K562 (cell line): ENCODE measurements at regions not wholly inside any gene's neighbourhood (a gene's known extent, or its start where the extent isn't known, plus 50 kb on each side); places are given as distances from the start of the nearest gene placed in this dataset.

Source experiments
- ATAC-seq: fragments of 200-7000 bp; cut with Tn5 transposase; 3 replicates; pipeline ENCODE4 v1.9.1; 2020; ENCODE audit warnings: moderate library complexity
- BruUV-seq: library from RNA; stranded (reverse); fragments of 400-500 nt; replicated peaks from 2 replicates; lab custom pipeline; 2021; lab: Mats Ljungman, UMichigan
- CTCF ChIA-PET: fragments of 300-600 bp; formaldehyde crosslinking; extraction: SDS; loops from one replicate; lab custom pipeline; 2021; ENCODE audit warnings: low intra/inter-chr PET ratio; lab: Yijun Ruan, JAX
- POLR2A ChIA-PET: fragments of 300-600, 350-650 bp; sonication (Branson Sonifier 250); formaldehyde crosslinking; extraction: SDS; loops from one replicate; lab custom pipeline; 2021; ENCODE audit warnings: antibody characterized with exemption, inconsistent platforms; lab: Yijun Ruan, JAX
- DNase-seq, 4 experiments: peaks; one replicate each; pipeline versions ENCODE4 v3.0.0 to v3.0.0-alpha.2; 2011 to 2018; ENCODE audit warnings: low spot score in 3 of 4, mixed read lengths in 3 of 4; ENCODE audit errors: extremely low read depth in 1 of 4
- FAIRE-seq: peaks from 2 replicates; lab custom pipeline; 2011; peaks lifted over from hg19 to GRCh38; lab: Jason Lieb, UNC
- H2AFZ ChIP-seq: 2 replicates; pipeline ENCODE4 v1.6.0; 2011; ENCODE audit warnings: low read depth, low read length, control low read depth, inconsistent platforms
- H3K27ac ChIP-seq: fragments of 200-600 bp; 3 replicates; pipeline ENCODE4 v1.8.0; 2011; ENCODE audit warnings: low read depth, mild to moderate bottlenecking, control low read depth, inconsistent platforms, low read length, moderate library complexity, mixed read lengths; ENCODE audit errors: extremely low read depth
- H3K27me3 ChIP-seq, 2 experiments: fragments of 300-600 bp in 1 of 2; 2 replicates in 1 of 2; 3 replicates in 1 of 2; pipeline versions ENCODE4 v1.6.0 to v1.8.0; 2011; ENCODE audit warnings: inconsistent platforms in 2 of 2, low read length in 2 of 2, mild to moderate bottlenecking in 1 of 2, mixed read lengths in 1 of 2, moderate library complexity in 1 of 2; ENCODE audit not compliant: control insufficient read depth in 2 of 2, insufficient read depth in 2 of 2
- H3K36me3 ChIP-seq: fragments of 300-600 bp; 3 replicates; pipeline ENCODE4 v1.8.0; 2011; ENCODE audit warnings: mild to moderate bottlenecking, low read length, inconsistent platforms; ENCODE audit not compliant: control insufficient read depth, insufficient read depth
- H3K4me1 ChIP-seq, 2 experiments: fragments of 200-600 bp in 1 of 2; replicated peaks in 1 of 2; 2 replicates in 1 of 2; 3 replicates in 1 of 2; pipeline versions ENCODE4 v1.5.1 to v1.8.0; 2011; ENCODE audit warnings: inconsistent platforms in 2 of 2, low read length in 2 of 2, mild to moderate bottlenecking in 1 of 2, mixed read lengths in 1 of 2, moderate library complexity in 1 of 2; ENCODE audit not compliant: control insufficient read depth in 2 of 2, insufficient read depth in 2 of 2
- H3K4me2 ChIP-seq: 2 replicates; pipeline ENCODE4 v1.6.1; 2011; ENCODE audit warnings: low read length, control low read depth, inconsistent platforms, mixed read lengths; ENCODE audit not compliant: insufficient read depth
- H3K4me3 ChIP-seq: fragments of 200-600 bp; sonication (generic), shearing (Covaris generic); 2 replicates; pipeline ENCODE4 v1.5.1; 2016; ENCODE audit warnings: control low read depth, inconsistent platforms
- H3K79me2 ChIP-seq: fragments of 200-600 bp; 3 replicates; pipeline ENCODE4 v1.8.0; 2011; ENCODE audit warnings: low read length, inconsistent platforms; ENCODE audit not compliant: control insufficient read depth, insufficient read depth
- H3K9ac ChIP-seq, 2 experiments: 2 replicates each; pipeline versions ENCODE4 v1.6.0 to v1.6.1; 2011; ENCODE audit warnings: low read depth in 2 of 2, low read length in 2 of 2, control low read depth in 1 of 2, inconsistent platforms in 1 of 2, mild to moderate bottlenecking in 1 of 2, mixed read lengths in 1 of 2; ENCODE audit not compliant: insufficient read depth in 1 of 2
- H3K9me1 ChIP-seq: one replicate; pipeline ENCODE4 v1.6.0; 2011; ENCODE audit warnings: inconsistent platforms, mild to moderate bottlenecking, low read length, moderate library complexity; ENCODE audit not compliant: control insufficient read depth, insufficient read depth
- H3K9me3 ChIP-seq: replicated peaks from 2 replicates; pipeline ENCODE4 v1.5.1; 2011; ENCODE audit warnings: low read depth, low read length, inconsistent platforms; ENCODE audit not compliant: control insufficient read depth, insufficient read depth
- H4K20me1 ChIP-seq: replicated peaks from 2 replicates; pipeline ENCODE4 v1.6.1; 2011; ENCODE audit warnings: low read length, inconsistent platforms, mixed read lengths; ENCODE audit not compliant: control insufficient read depth, insufficient read depth
- ADNP ChIP-seq: fragments of 200-800 bp; sonication (Bioruptor generic); IDR thresholded peaks from 2 replicates; pipeline ENCODE4 v1.6.1; 2016; ENCODE audit warnings: missing genetic modification characterization, missing compliant biosample characterization
- FOXA1 ChIP-seq: fragments of 450-650 bp; IDR thresholded peaks from 2 replicates; pipeline ENCODE4 v1.6.1; 2016; ENCODE audit warnings: mild to moderate bottlenecking, borderline replicate concordance
- GATA2 ChIP-seq: sonication (generic); formaldehyde crosslinking; IDR thresholded peaks from 2 replicates; pipeline ENCODE4 v1.4.0; 2020; ENCODE audit warnings: mild to moderate bottlenecking, missing genetic modification reagents
- MCM7 ChIP-seq, 2 experiments: fragments of 450-650 bp; IDR thresholded peaks; 2 replicates each; pipeline ENCODE4 v1.6.1; 2016 to 2018
- MEF2A ChIP-seq: IDR thresholded peaks from 2 replicates; pipeline ENCODE4 v1.6.1; 2011; ENCODE audit warnings: low read depth, mild to moderate bottlenecking, low read length, moderate library complexity; ENCODE audit not compliant: control insufficient read depth
- MTA1 ChIP-seq: fragments of 450-650 bp; IDR thresholded peaks from 2 replicates; pipeline ENCODE4 v1.6.1; 2017; ENCODE audit warnings: borderline replicate concordance
- NUFIP1 ChIP-seq: fragments of 450-650 bp; IDR thresholded peaks from 2 replicates; pipeline ENCODE4 v1.6.1; 2018; ENCODE audit not compliant: partially characterized antibody
- SMARCC2 ChIP-seq: fragments of 450-650 bp; IDR thresholded peaks from 2 replicates; pipeline ENCODE4 v1.6.1; 2017; ENCODE audit warnings: antibody characterized with exemption, moderate library complexity, mild to moderate bottlenecking, low read depth
- ZNF282 ChIP-seq: sonication (generic); formaldehyde crosslinking; IDR thresholded peaks from 2 replicates; pipeline ENCODE4 v1.8.1; 2023; ENCODE audit warnings: missing genetic modification reagents
- ZNF695 ChIP-seq: fragments of 450-650 bp; formaldehyde crosslinking; IDR thresholded peaks from 2 replicates; pipeline ENCODE4 v1.4.0; 2020; ENCODE audit warnings: mild to moderate bottlenecking, moderate library complexity
- WGBS: fragments of 100-300 bp; shearing (Covaris generic); methylation state at CpG from one replicate; pipeline ENCODE4 v1.1.6; 2016; ENCODE audit warnings: low coverage, mixed read lengths; ENCODE audit not compliant: insufficient coverage; ENCODE audit errors: missing lambda C conversion rate; 5-methylcytosine and 5-hydroxymethylcytosine counted together
- in situ Hi-C: fragments of 300-500 bp; cut with MboI; formaldehyde crosslinking; loops from 4 replicates; pipeline ENCODE4 v1.15.0; 2018; ENCODE audit warnings: inconsistent platforms, mixed read lengths
- intact Hi-C: fragments of 100-400 bp; cut with micrococcal nuclease; formaldehyde crosslinking; loops from 2 replicates; pipeline ENCODE4 v1.14.2; 2022
- TF ChIP-seq, protein P1 (sequence below): sonication (generic); formaldehyde crosslinking; IDR thresholded peaks from 2 replicates; pipeline ENCODE4 v1.5.0; 2020; ENCODE audit warnings: missing genetic modification reagents
- TF ChIP-seq, protein P2 (sequence below): sonication (generic); formaldehyde crosslinking; IDR thresholded peaks from 2 replicates; pipeline ENCODE4 v1.8.1; 2023; ENCODE audit warnings: mild to moderate bottlenecking, missing genetic modification reagents, moderate library complexity

DNA sequence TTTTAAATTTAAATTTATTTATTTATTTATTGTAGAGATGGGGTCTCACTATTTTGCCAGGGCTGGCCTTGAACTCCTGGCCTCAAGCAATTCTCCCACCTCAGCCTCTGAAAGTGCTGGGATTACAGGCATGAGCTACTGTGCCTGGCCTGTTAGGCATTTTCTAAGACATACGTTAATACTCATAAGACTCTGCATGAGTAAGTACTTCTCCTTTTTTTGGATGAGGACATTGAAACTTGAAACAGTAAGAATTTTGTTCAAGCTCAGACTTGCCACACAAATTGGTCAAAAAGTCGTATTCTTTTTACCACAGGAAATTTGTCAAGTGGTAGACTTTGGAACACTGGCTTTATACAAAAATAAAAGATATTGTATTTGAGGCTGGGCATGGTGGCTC, 187.4 kb upstream of the RASSF8 start:
- no TSS peak for BruUV-seq
- Histone ChIP-seq H3K27ac (no peak overlapping the region), H3K79me2 (no peaks in the 10 kb centered on the region), H2AFZ (no peak overlapping the region), H3K36me3 (no peaks in the 10 kb centered on the region), H3K9me1 (no peaks in the 10 kb centered on the region), H3K9ac (no peak overlapping the region), H4K20me1 (no peaks in the 10 kb centered on the region), H3K27me3 (no peaks in the 10 kb centered on the region; a peak in 1 of 5 replicates), H3K4me3 (no peak overlapping the region), H3K4me2 (no peak overlapping the region), H3K4me1 (no peaks in the 10 kb centered on the region), H3K9me3 (no peaks in the 10 kb centered on the region)
- CTCF ChIA-PET = no interaction called here
- in situ Hi-C loops = no loop called here
- POLR2A ChIA-PET = no interaction called here
- intact Hi-C loops = no loop called here
- ATAC-seq (no peak), FAIRE-seq (no peak), DNase-seq (no peak)
- TF ChIP-seq MEF2A = no peak
- no peak for TF ChIP-seq ZNF282 (CRISPR knock-in tag)
- TF ChIP-seq MTA1 = no peak
- TF ChIP-seq, protein P1, sequence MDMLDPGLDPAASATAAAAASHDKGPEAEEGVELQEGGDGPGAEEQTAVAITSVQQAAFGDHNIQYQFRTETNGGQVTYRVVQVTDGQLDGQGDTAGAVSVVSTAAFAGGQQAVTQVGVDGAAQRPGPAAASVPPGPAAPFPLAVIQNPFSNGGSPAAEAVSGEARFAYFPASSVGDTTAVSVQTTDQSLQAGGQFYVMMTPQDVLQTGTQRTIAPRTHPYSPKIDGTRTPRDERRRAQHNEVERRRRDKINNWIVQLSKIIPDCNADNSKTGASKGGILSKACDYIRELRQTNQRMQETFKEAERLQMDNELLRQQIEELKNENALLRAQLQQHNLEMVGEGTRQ (CRISPR knock-in tag) = no peak
- no peak for TF ChIP-seq GATA2
- TF ChIP-seq, protein P2, sequence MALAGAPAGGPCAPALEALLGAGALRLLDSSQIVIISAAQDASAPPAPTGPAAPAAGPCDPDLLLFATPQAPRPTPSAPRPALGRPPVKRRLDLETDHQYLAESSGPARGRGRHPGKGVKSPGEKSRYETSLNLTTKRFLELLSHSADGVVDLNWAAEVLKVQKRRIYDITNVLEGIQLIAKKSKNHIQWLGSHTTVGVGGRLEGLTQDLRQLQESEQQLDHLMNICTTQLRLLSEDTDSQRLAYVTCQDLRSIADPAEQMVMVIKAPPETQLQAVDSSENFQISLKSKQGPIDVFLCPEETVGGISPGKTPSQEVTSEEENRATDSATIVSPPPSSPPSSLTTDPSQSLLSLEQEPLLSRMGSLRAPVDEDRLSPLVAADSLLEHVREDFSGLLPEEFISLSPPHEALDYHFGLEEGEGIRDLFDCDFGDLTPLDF (CRISPR knock-in tag) = no peak
- TF ChIP-seq ZNF695 (CRISPR knock-in tag) = no peak
- no peak for TF ChIP-seq NUFIP1
- no peak for TF ChIP-seq ADNP (tag)
- no peak for TF ChIP-seq FOXA1
- no peak for TF ChIP-seq MCM7 (IDR thresholded peaks at IDR 0.05)
- no peak for TF ChIP-seq SMARCC2
- 0% methylated on average over 2 of the region's 2 CpGs for WGBS
